Erythroblast (primary cell): ENCODE measurements at regions not wholly inside any gene's neighbourhood (a gene's known extent, or its start where the extent isn't known, plus 50 kb on each side); places are given as distances from the start of the nearest gene placed in this dataset.
"Not testable (repeated sequence)": the region's sequence is repeated elsewhere in the genome, so short reads cannot be mapped to it uniquely, and the experiment has no call there.

ENCODE experiments used
- GATA1 ChIP-seq: IDR thresholded peaks from 2 replicates; pipeline ENCODE4 v1.6.1; 2011; ENCODE audit warnings: low read depth, mild to moderate bottlenecking, control low read depth, low read length, moderate library complexity
- POLR2A ChIP-seq: IDR thresholded peaks from 2 replicates; pipeline ENCODE4 v1.6.1; 2011; ENCODE audit warnings: mild to moderate bottlenecking, low read length

- TF ChIP-seq POLR2A, GATA1: not testable (repeated sequence)
Observed at GRCh38 chr11:96882622-96883021, 492.8 kb downstream of the JRKL start.
